GM19025 (cell line): ENCODE measurements at regions not wholly inside any gene's neighbourhood (a gene's known extent, or its start where the extent isn't known, plus 50 kb on each side); places are given as distances from the start of the nearest gene placed in this dataset.

Experiments used
- ATAC-seq: cut with Tn5 transposase; IDR thresholded peaks from one replicate; pipeline ENCODE4 v1.9.1; 2021; ENCODE audit warnings: mild to moderate bottlenecking, low read depth, moderate library complexity; ENCODE audit not compliant: unreplicated experiment

DNA sequence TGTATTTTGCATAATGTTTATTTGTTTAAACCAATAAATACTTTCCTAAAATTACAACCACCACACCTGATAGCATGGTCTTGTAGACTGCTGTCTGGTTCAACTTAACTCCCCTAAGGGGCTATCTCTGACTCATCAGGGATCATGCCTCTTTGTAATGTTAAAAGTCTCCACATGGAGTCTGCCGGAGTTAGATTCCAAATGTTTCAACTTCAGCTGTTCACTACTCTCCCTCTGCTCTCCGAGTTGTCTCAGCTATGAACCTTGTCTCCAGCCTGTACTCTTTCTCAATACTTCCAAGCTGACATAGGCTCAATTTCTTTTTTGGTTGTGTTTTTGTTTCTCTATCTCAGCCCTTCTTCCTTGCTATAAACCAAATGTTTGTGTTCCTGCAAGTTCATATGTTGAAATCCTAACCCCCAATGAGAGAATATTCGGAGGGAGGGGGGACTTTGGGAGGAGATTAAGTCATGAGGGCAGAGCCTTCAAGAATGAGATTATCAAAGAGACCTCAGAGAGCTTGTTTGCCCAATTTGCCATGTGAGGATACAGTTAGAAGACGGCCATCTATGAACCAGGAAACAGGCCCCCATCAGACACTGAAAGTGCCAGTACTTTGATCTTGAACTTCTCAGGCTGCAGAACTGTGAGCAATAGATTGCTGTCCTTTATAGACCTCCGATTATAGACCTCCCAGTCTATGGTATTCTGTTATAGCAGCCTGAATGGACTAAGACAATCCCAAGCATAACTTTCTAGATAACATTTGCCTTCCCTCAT is 858.2 kb downstream of the VRK1 start:
- no peak for ATAC-seq

DNA sequence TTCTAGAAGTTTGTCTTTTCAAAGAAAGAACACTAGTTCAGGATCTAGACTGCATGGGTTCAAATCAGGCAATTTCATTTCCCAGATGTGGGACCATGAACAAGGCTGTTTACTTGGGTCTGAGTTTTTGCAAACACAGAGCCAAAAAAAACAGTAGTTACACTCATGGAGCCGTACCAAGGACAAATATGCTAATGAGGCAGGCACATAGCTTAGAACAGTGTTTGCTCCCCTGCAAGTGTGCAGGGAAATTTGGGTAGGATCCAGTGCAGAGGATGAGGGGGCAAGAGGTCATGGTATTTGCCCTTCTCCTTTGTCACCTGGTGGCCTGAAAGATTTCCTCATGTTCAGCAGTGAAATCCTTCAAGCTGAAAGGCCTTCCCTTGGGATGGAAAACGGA is 860.4 kb downstream of the VRK1 start:
- no peak for ATAC-seq

DNA sequence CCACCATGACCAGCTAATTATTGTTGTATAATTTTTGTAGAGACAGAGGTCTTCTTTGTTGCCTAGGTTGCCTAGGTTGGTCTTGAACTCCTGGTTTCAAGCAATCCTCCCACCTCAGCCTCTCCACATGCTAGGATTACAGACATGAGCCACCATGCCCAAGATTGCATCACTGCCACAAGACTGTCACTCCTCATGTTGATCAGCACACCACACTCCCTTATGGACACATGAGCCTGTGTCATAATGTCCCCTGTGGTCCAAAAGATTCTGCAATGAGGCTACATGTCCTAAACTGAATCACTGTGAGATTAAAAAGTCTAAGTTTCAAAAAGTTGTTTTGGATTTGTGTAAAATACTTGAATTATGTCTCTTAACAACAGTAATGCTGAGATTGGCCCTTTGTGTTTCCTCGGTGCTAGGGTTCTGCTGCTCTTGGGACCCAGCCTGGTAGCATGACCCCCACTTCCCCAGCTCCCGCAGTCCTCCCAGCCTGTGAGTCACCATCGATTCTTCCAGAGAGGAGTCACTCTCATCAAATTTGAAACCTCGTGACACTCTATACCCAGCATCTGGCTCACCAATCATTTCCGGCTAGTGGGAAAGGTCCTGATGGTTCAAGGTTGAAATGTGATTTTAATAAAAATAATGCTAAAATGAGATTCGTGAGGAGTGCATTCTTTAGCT is 890.9 kb downstream of the VRK1 start:
- ATAC-seq, result no peak

DNA sequence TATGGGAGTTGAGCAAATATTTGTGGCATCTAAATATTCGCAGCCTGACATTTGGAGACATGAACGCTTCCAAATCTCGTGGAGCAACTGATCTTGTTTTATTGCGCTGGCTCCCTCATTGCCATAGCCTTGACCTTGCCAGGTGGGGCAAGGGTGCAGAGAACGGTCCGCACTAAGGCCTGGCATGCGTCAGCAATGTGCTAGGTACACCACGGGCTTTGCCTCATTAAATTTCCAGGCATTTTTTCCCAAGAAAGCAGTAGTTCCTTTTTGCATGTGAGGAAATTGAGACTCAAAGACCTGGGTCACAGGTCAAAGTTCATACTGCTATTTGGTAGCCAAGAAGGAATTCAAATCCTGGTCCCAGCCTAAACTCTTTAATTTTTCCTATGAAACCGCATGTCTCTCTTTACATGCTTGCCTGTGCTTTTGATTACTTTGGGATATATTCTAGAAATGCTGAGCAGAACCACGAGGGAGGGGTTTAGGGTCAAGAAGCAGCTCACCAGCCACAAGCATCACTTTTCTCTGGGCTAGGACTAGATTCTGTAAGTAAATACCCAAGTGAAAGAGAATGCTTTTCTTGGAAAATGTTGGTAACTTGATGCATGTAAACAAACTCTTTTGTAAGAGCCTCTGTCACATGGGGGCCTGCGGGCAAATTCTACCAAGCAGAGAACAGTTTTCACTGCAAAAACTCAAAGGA is 891.6 kb downstream of the VRK1 start:
- no peak for ATAC-seq

- no peak for ATAC-seq
Observed at GRCh38 chr14:97692084-97692483, 894.9 kb downstream of the VRK1 start.

- no peak for ATAC-seq
Observed at GRCh38 chr14:97695456-97695981, 898.3 kb downstream of the VRK1 start.

- no peak for ATAC-seq
Observed at GRCh38 chr14:97697772-97698171, 900.6 kb downstream of the VRK1 start.

DNA sequence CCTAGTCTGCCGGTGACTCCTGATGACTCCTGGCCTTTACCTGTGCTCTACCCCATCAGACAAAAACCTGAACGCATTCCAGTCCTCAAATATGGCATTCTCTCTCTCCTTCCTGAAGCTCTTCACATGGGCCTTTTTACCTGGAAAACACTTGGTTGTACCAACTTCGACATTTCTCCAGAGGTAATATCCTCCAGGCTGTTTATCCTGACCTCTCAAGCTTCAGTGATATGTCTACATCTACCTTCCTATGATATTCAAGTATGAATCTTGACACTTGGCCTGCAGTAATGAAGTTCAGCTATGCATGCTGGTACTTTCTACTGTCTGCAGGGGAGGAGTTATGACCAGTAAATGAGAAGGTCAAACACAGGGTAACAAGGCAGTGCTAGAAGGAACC is 901.8 kb downstream of the VRK1 start:
- no peak for ATAC-seq

- no peak for ATAC-seq
Observed at GRCh38 chr14:97703006-97703760, 906.0 kb downstream of the VRK1 start.

GRCh38 chr14:97704316-97704885 is 907.2 kb downstream of the VRK1 start:
- ATAC-seq, result no peak

DNA sequence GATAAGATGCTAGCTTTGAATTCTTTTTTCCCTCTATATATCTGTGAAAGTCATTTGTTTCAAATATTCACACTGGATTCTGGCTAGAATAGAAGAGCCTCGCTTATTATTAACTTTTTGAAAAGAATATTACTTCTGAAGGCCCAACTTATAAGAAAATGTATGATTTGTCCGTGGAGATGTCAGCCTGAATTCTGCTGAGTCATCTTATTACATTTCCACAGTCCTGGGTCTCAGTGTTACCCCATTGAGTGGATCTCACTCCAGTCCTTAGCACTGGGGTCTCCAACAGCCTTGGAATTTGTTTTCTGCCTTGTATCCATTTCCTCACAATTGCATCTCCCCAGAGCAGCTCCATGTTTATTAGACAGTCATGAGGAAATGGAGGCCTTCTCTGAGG is 907.9 kb downstream of the VRK1 start:
- ATAC-seq, result no peak

- ATAC-seq, result no peak
Observed at GRCh38 chr14:97705976-97706375, 908.8 kb downstream of the VRK1 start.

GRCh38 chr14:97706819-97707218 is 909.6 kb downstream of the VRK1 start:
- ATAC-seq, result no peak

DNA sequence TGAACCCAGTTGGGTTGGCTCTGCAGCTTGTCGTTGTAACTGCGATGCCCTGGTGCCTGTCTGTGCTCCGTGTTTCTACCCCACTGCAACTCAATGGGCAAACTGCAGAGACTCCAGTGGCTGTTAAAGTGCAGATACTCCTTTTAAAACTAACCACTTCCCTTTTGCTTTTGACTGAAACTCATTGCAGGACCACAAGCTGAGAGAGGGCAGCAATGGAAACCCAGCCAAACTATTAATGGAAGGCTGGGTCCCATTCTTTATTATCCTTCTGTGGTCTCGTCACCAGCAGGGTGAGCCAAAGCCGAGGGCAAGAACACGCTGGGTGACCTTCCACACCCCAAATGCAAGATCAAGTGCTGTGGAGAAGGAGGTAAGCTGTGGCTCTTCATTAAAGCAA is 910.4 kb downstream of the VRK1 start:
- ATAC-seq, result no peak

GRCh38 chr14:97709552-97709951 is 912.4 kb downstream of the VRK1 start:
- ATAC-seq, result no peak

DNA sequence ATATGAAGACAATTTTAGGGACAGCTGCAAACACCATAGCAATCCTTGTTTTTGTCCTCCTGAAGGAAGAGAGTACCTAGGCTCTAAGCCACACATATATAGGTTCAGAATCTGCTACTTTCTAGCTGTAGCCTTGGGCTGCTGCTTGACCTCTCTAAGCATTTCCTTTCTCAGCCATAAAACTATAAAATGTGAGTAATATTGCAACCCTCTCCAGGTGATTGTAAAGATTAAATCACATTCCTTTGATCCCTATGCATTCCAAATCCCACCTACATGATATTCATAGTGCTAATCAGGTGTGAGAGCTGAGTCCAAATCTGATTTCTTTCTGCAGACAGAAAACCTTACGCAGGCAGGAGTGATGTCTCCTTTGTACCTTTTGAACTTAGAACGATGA is 913.5 kb downstream of the VRK1 start:
- no peak for ATAC-seq

- ATAC-seq, result no peak
Observed at GRCh38 chr14:97712471-97712870, 915.3 kb downstream of the VRK1 start.

DNA sequence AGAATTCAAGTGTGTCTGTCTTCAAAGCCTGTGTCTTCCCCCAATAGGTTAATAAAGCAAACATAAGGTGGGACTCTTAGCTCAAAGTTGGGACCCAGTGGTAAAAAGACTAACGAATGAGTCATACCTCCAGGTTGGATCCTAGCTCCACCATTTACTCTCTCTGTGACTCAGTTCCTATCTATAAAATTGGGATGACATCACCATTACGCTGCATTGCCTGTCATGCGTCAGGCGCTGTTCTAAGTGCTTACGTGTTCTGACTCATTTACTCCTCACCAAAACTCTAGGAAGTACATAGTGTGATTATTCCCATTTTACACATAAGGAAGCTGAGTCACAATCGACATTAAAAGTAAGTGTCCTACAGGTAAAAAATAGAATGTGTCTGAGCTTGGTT is 915.8 kb downstream of the VRK1 start:
- ATAC-seq, result no peak

DNA sequence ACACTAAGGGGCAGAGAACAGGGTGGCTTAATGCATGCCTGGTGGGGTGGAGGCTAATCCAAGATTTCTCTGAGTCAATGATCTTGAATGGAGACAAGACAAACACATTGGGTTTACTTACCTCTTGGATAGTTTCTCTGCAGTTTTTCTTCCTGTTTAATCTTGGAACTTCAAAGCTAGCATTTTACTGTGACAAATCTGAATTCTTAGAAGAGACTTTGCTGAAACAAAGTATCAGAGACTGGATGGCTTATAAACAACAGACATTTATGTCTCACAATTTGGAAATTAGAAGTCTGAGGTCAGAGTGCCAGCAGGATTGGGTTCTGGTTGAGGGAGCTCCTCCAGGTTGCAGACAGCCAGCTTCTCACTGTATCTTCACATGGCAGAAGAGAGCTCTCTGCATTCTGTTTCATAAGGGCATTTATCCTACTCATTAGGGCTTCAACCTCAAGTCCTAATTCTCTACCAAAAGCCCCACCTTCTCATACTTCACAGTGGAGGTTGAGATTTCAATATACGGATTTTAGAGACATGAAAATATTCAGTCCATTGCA is 921.8 kb downstream of the VRK1 start:
- no peak for ATAC-seq

DNA sequence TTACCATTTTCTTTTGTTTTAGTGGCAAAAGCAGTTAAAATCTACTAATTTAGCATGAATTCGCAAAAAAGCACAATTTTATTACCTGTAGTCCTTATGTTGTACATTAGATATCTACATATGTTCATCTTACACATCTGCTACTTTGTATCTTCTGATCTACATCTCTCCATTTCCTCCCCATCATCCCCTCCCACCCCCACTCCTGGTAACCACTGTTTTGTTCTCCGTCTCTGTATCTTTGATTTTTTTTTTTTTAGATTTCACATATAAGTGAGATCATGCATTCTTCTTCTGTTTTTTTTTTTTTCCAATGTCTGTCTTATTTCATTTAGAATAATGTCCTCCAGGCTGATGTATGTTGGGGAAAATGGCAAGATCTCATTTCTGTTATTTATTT is 922.7 kb downstream of the VRK1 start:
- ATAC-seq, result no peak
